Hematopoietic multipotent progenitor cell treated with erythropoietin and hydrocortisone succinate and interleukin-3 and kit ligand, for 8 days (in vitro differentiated cells): ENCODE measurements at regions not wholly inside any gene's neighbourhood (a gene's known extent, or its start where the extent isn't known, plus 50 kb on each side); places are given as distances from the start of the nearest gene placed in this dataset.
"Not testable (repeated sequence)": the region's sequence is repeated elsewhere in the genome, so short reads cannot be mapped to it uniquely, and the experiment has no call there.

Source experiments
- DNase-seq: peaks from one replicate; pipeline ENCODE4 v3.0.0-alpha.2; 2015

- DNase-seq = no peak
Observed at GRCh38 chr6:51266604-51267003, 447.9 kb downstream of the TFAP2B start.

DNA sequence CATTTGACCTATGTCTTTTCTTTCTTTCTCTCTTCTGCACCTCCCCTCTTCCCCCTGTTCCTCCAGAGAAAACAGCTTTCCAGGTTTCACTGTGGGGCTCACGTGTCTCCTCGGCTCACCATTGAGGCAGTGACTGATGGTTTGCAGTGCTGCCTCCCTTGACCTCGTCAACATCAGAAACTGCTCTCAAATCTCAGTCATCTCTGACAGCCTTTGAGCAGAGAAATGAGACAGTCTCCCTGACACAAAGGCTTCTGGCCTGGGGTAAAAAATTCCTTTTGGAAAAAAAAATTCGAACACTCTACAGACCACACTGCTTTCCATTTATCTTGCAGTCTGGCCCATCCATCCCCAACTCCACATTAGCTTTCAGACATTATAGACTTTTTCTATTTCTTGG, 450.0 kb downstream of the TFAP2B start:
- no peak for DNase-seq

DNA sequence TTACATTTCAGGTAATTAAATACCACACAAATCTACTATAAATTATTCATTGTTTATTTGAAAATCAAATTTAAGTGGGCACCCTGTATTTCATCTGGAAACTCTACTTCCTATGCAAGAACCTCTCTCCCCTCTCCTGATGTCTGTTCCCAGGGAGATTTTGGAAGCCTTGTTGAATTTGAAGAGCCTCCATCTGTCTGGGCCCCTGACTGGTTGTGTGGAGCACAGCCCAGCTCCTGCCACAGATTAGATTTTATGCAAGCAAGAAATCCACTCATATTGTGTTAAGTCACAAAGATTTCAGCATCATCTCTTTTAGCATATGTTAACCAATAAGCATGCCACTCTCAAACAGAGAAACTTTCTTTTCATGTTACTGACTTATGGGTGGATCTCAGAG, 451.2 kb downstream of the TFAP2B start:
- no peak for DNase-seq

DNA sequence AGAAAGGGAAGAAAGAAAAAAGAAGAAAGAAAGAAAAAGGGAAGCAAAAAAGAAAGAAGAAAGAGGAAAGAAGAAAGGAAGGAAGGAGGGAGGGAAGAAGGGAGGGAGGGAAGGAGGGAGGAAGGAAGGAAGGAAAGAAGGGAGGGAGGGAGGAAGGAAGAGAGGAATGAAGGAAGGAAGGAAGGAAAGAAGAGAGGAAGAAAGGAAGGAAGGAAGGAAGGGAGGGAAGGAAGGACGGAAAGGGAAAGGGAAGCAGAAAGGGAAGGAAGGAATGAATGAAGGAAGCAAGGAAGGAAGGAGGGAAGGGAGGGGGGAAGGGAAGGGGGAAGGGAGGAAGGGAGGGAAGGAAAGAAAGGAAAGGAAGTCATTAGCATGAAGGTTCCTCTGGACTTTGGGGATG, 452.9 kb downstream of the TFAP2B start:
- DNase-seq = no peak

DNA sequence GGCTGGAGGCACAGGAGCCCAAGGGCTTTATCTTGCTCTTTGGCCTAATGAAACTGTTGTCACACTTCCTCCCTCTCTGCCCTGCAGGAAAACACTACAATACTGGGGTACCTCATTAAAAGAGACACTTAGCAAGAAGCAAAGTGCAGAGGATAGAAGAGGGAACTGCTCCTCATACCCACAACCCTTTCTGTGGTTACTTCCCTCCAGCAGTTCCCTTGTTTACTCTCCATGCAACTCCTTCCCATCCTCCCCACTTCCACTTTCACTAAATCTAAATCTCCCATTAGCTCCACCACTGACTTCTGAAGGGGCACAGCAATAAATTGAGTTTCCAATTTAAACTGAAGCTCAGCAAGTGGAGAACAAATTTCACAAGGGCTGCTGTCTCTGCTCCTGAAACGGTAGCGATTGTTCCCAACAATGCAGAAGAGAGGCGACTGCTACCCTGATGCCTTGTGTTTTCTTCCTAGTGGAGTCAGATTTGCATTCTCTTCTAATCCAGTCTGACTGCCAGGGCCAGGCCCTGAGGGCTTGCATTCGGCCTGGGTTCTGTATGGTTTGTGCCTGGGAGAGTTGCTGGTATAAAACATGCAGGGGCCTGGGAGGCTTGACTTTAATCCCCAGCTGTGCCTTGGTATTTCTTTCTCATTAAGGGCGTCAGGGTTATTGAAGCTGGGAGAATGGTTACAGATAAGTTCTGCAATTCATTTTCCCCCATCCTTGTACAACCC, 454.7 kb downstream of the TFAP2B start:
- DNase-seq = no peak

DNA sequence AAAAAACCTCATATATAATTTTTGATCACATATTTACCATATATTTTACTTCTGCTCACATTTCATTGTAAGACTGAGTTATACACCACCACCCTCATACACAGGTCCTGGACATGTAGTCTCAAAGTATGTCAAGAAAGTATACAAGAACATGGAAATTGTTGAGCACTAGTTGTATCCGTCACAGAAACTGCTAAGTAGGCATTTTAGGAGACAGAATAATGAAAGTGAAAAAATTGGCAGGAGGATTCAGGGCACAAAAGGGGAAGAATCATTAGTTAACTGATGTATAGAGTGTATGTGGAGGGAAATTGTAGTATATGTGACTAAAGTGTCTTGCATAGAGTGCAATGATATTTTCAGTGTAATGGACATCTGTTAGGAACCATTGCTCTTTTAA, 458.8 kb downstream of the TFAP2B start:
- DNase-seq = no peak

DNA sequence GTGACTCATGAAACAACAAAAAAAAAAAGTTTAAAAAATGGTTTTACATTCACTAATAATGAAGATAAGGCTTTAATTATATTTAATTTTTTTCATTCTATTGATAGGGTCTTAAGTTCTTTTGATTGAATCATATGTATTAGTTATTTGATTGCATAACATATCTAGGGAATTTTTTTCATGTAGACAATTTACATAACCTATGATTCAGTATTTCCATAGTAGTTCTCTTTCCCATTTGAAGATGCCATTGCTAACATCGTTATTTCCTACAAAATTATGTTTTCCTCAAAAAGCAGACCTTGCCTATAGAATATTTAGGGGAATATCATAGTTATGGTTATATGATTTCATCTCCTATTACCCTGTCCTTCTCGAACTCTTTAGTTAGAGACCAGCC, 463.4 kb downstream of the TFAP2B start:
- DNase-seq = no peak

DNA sequence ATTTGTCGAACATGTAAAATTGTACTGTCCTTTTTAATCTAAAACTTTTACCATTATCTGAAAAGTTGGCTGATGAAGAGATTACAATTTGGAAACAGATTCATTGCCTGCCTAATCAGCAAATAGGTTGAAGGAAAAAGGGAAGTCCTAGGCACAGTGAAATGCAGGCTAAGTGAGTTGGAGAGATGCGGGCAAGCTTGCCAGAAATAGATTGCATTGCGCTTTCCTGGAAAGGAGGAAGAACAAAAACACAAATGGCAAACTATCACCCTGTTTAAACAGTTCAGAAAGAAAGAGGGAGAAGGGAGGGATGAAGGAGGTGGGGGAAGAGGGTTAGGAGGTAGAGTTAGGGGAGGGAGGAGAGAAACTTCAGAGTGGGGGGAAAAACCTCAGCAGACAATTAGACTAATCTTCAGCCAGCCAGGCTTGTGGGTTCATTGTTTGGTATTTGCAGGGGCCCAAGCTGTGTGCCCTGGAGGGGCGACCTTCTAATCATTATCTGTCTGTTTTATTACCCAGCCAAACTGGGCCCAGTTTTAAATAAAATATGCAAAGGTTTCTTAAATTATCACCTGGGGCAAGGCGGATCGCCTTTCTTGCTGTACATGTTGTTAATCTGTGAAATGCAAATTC, 465.2 kb downstream of the TFAP2B start:
- DNase-seq = no peak

- no peak for DNase-seq
Observed at GRCh38 chr6:51285876-51286275, 467.2 kb downstream of the TFAP2B start.

DNA sequence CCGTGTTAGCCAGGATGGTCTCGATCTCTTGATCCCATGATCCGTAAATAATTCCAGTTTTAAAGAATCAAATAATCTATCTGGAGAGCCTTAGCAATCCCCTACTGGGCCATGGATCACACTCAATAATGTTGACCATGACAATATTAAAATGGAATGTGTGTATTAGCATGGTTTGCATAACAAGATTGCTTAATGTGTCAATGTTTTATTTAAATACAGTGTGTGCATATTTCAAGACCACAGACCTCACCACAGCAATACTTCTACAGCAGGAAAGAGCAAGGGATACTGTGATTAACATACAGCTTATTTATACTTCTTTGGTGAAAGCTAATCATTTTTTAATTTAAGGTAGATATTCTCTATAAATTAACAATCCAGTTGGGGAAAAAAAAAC, 470.4 kb downstream of the TFAP2B start:
- no peak for DNase-seq

- no peak for DNase-seq
Observed at GRCh38 chr6:51292659-51293058, 474.0 kb downstream of the TFAP2B start.

DNA sequence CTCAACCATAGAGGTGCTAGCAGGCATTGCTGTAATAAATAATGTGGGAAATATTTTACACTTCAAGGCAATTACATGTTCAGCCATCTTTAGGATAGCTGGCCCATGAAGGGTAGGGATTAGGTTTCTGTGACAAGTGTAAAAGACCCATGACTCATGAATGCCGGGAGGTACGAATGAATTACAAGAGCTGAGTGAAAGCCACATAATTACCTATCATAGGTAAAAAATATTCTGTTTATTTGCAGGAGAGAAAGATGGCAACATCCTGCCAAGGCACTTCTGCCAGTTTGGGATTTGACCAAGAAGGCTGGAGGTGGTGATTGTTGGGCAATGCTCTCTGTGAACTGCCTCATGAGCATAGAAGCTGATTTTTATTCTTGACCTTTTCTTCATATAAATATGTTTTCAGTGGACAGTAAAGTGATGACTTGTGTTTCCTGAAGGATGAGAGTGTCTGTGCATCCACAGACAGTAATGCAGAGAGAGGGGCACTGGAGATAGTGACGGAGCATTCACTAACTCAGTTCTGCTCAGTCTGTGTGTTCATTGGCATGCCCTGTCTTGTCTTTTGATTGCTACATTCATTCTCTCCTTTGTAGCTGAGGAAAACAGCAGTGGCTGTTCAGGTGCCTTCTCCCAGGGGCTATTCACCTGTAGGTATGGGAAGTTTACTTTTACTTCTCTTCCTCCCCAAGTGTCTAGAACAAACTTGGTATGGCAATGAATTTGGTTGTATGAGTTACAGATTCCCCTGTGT, 481.1 kb downstream of the TFAP2B start:
- DNase-seq = no peak

DNA sequence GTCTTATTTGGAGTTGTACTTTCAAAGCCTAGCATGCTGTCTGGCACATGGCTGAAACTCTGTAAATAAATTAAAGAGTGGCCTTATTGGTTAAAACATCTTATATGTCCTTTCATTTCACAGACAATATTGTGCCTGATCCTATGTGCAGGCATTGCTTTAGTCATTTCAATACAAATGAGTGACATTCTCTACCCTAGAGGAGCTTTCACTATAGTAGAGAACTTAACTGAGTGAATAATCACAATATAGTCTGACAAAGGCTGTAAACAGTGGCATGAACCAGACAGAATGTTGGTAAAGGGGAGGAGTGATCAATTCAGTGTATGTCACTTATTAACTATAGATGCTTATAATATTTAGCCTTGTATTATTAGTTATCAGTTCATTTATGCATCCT, 481.8 kb downstream of the TFAP2B start:
- DNase-seq = no peak

DNA sequence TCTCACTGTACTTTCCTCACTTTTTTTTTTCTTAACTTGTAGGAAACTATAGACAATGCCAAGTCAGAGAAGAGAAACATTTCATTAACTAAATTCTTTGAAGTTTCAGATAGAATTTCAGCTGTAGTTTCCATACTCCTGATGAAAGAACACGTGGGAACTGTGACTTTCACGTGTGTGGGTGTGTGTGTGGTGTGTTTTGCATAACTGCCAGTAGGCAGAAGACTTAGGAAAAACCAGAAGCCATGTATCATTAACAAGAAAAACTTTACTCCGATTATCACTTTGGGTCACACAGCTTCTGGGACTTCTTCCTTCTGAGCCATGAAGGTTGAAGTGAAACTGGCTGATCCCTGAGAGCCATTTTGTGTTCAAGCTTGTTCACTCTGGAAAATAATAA, 483.3 kb downstream of the TFAP2B start:
- DNase-seq = no peak

GRCh38 chr6:51302431-51302830, 483.8 kb downstream of the TFAP2B start:
- DNase-seq = no peak

- DNase-seq = no peak
Observed at GRCh38 chr6:51303338-51303737, 484.7 kb downstream of the TFAP2B start.

GRCh38 chr6:51314965-51315364, 496.3 kb downstream of the TFAP2B start:
- DNase-seq = no peak

DNA sequence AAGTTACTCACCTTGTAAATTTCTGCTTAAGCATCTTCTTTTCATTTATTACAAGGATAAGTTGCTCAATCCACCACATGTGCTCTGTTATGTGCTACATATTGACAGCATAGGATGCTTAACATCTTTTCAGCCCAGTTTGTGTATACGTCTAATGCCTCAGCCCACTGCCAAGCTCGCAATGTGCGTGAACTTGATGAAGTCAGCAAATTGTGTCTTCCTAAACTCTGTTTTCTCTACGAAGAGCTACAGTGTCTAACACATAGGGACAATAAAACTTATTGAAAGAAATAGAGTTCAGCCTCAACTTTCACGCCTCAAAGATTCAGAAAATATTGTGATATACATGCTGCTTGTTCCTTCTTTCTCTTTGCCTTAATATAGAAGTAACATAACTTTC, 500.0 kb downstream of the TFAP2B start:
- no peak for DNase-seq

GRCh38 chr6:51321477-51321876, 502.8 kb downstream of the TFAP2B start:
- DNase-seq = not testable (repeated sequence)

DNA sequence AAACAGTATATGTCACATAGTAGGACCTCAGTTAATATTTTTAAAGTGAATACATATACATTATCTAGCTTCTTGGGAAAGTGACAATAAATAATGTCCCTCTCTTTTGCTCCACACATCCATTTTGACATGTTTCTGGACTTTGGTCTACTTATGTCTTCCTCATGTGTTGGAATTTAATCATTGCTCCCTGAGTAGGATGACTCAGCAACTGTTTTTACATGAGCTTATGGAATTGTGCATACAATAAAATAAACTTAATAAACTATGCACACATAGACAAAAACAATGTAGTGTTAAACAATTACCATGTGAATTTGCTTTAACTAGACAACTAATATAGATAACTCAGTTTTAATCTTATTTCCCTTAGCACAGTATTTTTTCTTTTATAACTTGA, 503.8 kb downstream of the TFAP2B start:
- DNase-seq = no peak

DNA sequence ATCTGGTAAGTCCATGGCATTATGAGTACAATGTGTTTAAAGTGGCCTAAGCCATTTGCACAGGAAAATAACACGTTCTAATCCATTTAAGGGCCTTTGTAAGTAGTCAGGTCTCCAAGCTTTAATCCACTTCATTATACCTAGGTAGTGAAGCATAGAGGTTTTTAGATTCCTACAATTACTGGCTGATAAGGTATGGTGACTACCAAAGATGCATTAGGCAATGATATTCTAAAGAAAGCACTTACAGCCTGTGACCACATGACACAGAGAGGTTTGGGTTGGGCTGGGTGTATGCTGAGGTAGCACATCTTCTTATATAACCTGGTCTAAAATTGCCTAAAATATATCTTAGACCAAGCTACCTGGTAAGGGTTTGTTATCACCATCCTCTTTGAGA, 504.4 kb downstream of the TFAP2B start:
- no peak for DNase-seq

- DNase-seq = no peak
Observed at GRCh38 chr6:51330971-51331370, 512.3 kb downstream of the TFAP2B start.

DNA sequence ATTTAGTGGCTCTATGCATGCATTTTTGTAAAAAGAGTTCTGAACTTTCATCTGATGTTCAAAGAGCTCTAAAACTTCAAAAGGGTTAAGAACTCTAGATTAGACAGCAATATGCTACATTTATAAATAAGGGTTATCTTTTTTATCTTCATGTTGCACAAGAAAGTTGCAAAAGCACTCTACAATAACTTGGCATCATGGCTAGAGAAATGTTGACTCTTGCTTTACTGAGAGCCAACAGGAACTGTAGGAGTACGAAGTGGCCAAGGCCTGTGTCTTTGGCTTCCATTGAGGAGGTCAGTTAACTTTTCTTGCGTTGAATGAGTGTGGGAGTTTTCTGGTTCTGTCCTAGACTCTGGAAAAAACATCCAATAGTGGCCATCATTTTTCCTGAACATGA, 516.9 kb downstream of the TFAP2B start:
- no peak for DNase-seq

- DNase-seq = no peak
Observed at GRCh38 chr6:51336185-51336584, 517.5 kb downstream of the TFAP2B start.
